H1 (cell line): ENCODE measurements at regions not wholly inside any gene's neighbourhood (a gene's known extent, or its start where the extent isn't known, plus 50 kb on each side); places are given as distances from the start of the nearest gene placed in this dataset.

ENCODE experiments used
- CTCF ChIA-PET: fragments of 300-600 bp; sonication (Branson Sonifier 250); formaldehyde crosslinking; loops from one replicate; lab custom pipeline; 2021; ENCODE audit not compliant: partially characterized antibody; lab: Charles Lee
- POLR2A ChIA-PET: fragments of 300-600 bp; sonication (Branson Sonifier 250); formaldehyde crosslinking; loops from one replicate; lab custom pipeline; 2021; ENCODE audit warnings: inconsistent platforms; ENCODE audit not compliant: partially characterized antibody; lab: Charles Lee
- DNase-seq, 2 experiments: peaks; one replicate each; pipeline versions ENCODE4 v3.0.0 to v3.0.0-alpha.2; 2010 to 2022; ENCODE audit warnings: low spot score in 2 of 2, low read depth in 1 of 2, mixed read lengths in 1 of 2
- FAIRE-seq: peaks from 2 replicates; lab custom pipeline; 2011; peaks lifted over from hg19 to GRCh38; lab: Jason Lieb, UNC
- H2AFZ ChIP-seq: 2 replicates; pipeline ENCODE4 v1.8.1; 2012; ENCODE audit warnings: low read length, inconsistent platforms
- H2AK5ac ChIP-seq: 2 replicates; pipeline ENCODE4 v1.6.1; 2013; ENCODE audit warnings: low read depth, low read length
- H2BK120ac ChIP-seq: replicated peaks from 2 replicates; pipeline ENCODE3; 2013; ENCODE audit warnings: low read depth, low read length, inconsistent platforms
- H2BK12ac ChIP-seq: 2 replicates; pipeline ENCODE4 v1.6.1; 2013; ENCODE audit warnings: low read depth, low read length
- H2BK15ac ChIP-seq: 2 replicates; pipeline ENCODE4 v1.6.1; 2013; ENCODE audit warnings: low read length
- H2BK20ac ChIP-seq: 2 replicates; pipeline ENCODE4 v1.6.1; 2013; ENCODE audit warnings: low read length
- H2BK5ac ChIP-seq: 2 replicates; pipeline ENCODE4 v1.6.1; 2013; ENCODE audit warnings: low read depth, low read length
- H3K14ac ChIP-seq: 2 replicates; pipeline ENCODE4 v1.6.1; 2013; ENCODE audit warnings: inconsistent platforms; ENCODE audit not compliant: insufficient read length
- H3K18ac ChIP-seq: 2 replicates; pipeline ENCODE4 v1.6.1; 2013; ENCODE audit warnings: low read length; ENCODE audit errors: extremely low read depth
- H3K23ac ChIP-seq: 2 replicates; pipeline ENCODE4 v1.6.1; 2013; ENCODE audit warnings: inconsistent platforms; ENCODE audit not compliant: insufficient read length
- H3K23me2 ChIP-seq: 2 replicates; pipeline ENCODE4 v1.6.1; 2013; ENCODE audit warnings: low read depth, low read length
- H3K27ac ChIP-seq: 2 replicates; pipeline ENCODE4 v1.6.1; 2011; ENCODE audit warnings: low read depth, low read length, inconsistent platforms
- H3K27me3 ChIP-seq, 4 experiments: replicated peaks in 1 of 4; 1 replicate in 1 of 4; 2 replicates in 3 of 4; pipeline versions ENCODE4 v1.6.1 to v1.8.1; 2011 to 2013; ENCODE audit warnings: low read length in 3 of 4, mild to moderate bottlenecking in 3 of 4, inconsistent platforms in 2 of 4, mixed read lengths in 2 of 4, moderate library complexity in 1 of 4; ENCODE audit not compliant: control insufficient read depth in 3 of 4, insufficient read depth in 3 of 4; ENCODE audit errors: extremely low read depth in 1 of 4
- H3K36me3 ChIP-seq, 4 experiments: 2 replicates each; pipeline versions ENCODE4 v1.6.1 to v1.8.1; 2011 to 2013; ENCODE audit warnings: mild to moderate bottlenecking in 4 of 4, low read length in 3 of 4, moderate library complexity in 2 of 4, control low read depth in 1 of 4, inconsistent platforms in 1 of 4; ENCODE audit not compliant: insufficient read depth in 4 of 4, control insufficient read depth in 2 of 4
- H3K4ac ChIP-seq: replicated peaks from 2 replicates; pipeline ENCODE3; 2013; ENCODE audit warnings: low read length, low read depth, mixed read lengths, inconsistent platforms; ENCODE audit not compliant: insufficient read length
- H3K4me1 ChIP-seq, 4 experiments: replicated peaks in 1 of 4; 1 replicate in 1 of 4; 2 replicates in 3 of 4; pipeline versions ENCODE4 v1.6.1 to v1.8.1; 2011 to 2013; ENCODE audit warnings: low read length in 3 of 4, inconsistent platforms in 2 of 4, mixed read lengths in 1 of 4; ENCODE audit not compliant: insufficient read depth in 4 of 4, control insufficient read depth in 3 of 4
- H3K4me2 ChIP-seq, 2 experiments: 2 replicates each; pipeline versions ENCODE4 v1.6.1 to v1.8.1; 2011 to 2013; ENCODE audit warnings: low read depth in 2 of 2, low read length in 2 of 2, control low read depth in 1 of 2, inconsistent platforms in 1 of 2, mild to moderate bottlenecking in 1 of 2; ENCODE audit not compliant: insufficient read depth in 1 of 2
- H3K4me3 ChIP-seq, 4 experiments: fragments of 200-600, 300-600 bp in 1 of 4; sonication (generic), shearing (Covaris generic), sonication (Bioruptor Twin) in 1 of 4; 2 replicates each; pipeline versions ENCODE4 v1.5.1 to v1.8.1; 2011 to 2016; ENCODE audit warnings: low read length in 4 of 4, low read depth in 3 of 4, control low read depth in 2 of 4, inconsistent platforms in 2 of 4, mild to moderate bottlenecking in 2 of 4, mixed read lengths in 1 of 4, moderate library complexity in 1 of 4; ENCODE audit not compliant: insufficient read depth in 2 of 4; ENCODE audit errors: extremely low read depth in 1 of 4
- H3K56ac ChIP-seq: replicated peaks from 2 replicates; pipeline ENCODE3; 2013; ENCODE audit warnings: low read depth, mild to moderate bottlenecking, mixed read lengths, low read length, inconsistent platforms; ENCODE audit not compliant: insufficient read length
- H3K79me1 ChIP-seq: 2 replicates; pipeline ENCODE4 v1.6.1; 2013; ENCODE audit warnings: low read depth, low read length, control low read depth
- H3K79me2 ChIP-seq, 2 experiments: 2 replicates each; pipeline versions ENCODE4 v1.6.1 to v1.8.1; 2012 to 2013; ENCODE audit warnings: low read length in 2 of 2, mild to moderate bottlenecking in 2 of 2, inconsistent platforms in 1 of 2; ENCODE audit not compliant: insufficient read depth in 2 of 2, control insufficient read depth in 1 of 2
- H3K9ac ChIP-seq, 4 experiments: replicated peaks in 1 of 4; 1 replicate in 1 of 4; 2 replicates in 3 of 4; pipeline versions ENCODE4 v1.6.1 to v1.8.1; 2011 to 2013; ENCODE audit warnings: low read depth in 3 of 4, low read length in 3 of 4, control low read depth in 2 of 4, mild to moderate bottlenecking in 2 of 4, moderate library complexity in 2 of 4, inconsistent platforms in 1 of 4; ENCODE audit errors: extremely low read depth in 1 of 4
- H3K9me3 ChIP-seq, 2 experiments: 2 replicates each; pipeline versions ENCODE4 v1.6.1 to v1.8.1; 2012 to 2013; ENCODE audit warnings: mild to moderate bottlenecking in 2 of 2, moderate library complexity in 2 of 2, control low read depth in 1 of 2, inconsistent platforms in 1 of 2, low read depth in 1 of 2, low read length in 1 of 2, mixed read lengths in 1 of 2; ENCODE audit not compliant: insufficient read depth in 2 of 2
- H4K20me1 ChIP-seq, 2 experiments: replicated peaks in 1 of 2; 2 replicates each; pipeline versions ENCODE3 to v1.8.1; 2011 to 2013; ENCODE audit warnings: inconsistent platforms in 2 of 2, low read length in 2 of 2, mild to moderate bottlenecking in 1 of 2; ENCODE audit not compliant: insufficient read depth in 2 of 2, control insufficient read depth in 1 of 2
- H4K5ac ChIP-seq: 2 replicates; pipeline ENCODE4 v1.6.1; 2013; ENCODE audit warnings: low read length, low read depth, mixed read lengths, inconsistent platforms; ENCODE audit not compliant: insufficient read length
- H4K8ac ChIP-seq: 2 replicates; pipeline ENCODE4 v1.8.0; 2013; ENCODE audit warnings: mild to moderate bottlenecking, moderate library complexity, low read length, inconsistent platforms; ENCODE audit not compliant: insufficient read depth; ENCODE audit errors: extremely low read depth
- H4K91ac ChIP-seq: replicated peaks from 2 replicates; pipeline ENCODE3; 2013; ENCODE audit warnings: low read length, mixed read lengths, inconsistent platforms; ENCODE audit not compliant: insufficient read length
- CBX5 ChIP-seq: fragments of 300-800, 300-1000 bp; sonication (generic); IDR thresholded peaks from 2 replicates; pipeline ENCODE4 v1.7.1; 2016; ENCODE audit warnings: antibody characterized with exemption, low read length, low read depth
- CTBP2 ChIP-seq: IDR thresholded peaks from 2 replicates; pipeline ENCODE4 v1.7.0; 2011; ENCODE audit warnings: borderline replicate concordance, mild to moderate bottlenecking, moderate library complexity, mixed read lengths, low read length; ENCODE audit not compliant: insufficient read depth, insufficient read length
- EGR1 ChIP-seq: IDR thresholded peaks from 2 replicates; pipeline ENCODE4 v1.6.1; 2011; ENCODE audit warnings: low read depth, low read length, borderline replicate concordance
- EZH2 ChIP-seq: fragments of 200-600 bp; sonication (generic); IDR thresholded peaks from 2 replicates; pipeline ENCODE4 v1.7.1; 2012; ENCODE audit warnings: low read depth, mild to moderate bottlenecking, moderate library complexity, low read length, inconsistent platforms; ENCODE audit not compliant: severe bottlenecking
- GABPA ChIP-seq: IDR thresholded peaks from 2 replicates; pipeline ENCODE4 v1.6.1; 2011; ENCODE audit warnings: mild to moderate bottlenecking, low read length, moderate library complexity, borderline replicate concordance; ENCODE audit not compliant: insufficient read depth
- JUND ChIP-seq: IDR thresholded peaks from 2 replicates; pipeline ENCODE4 v1.6.1; 2011; ENCODE audit warnings: mild to moderate bottlenecking, improper control_type of control experiment, low read length
- KDM4A ChIP-seq: IDR thresholded peaks from one replicate; pipeline ENCODE4 v1.7.1; 2012; ENCODE audit warnings: low read depth, mild to moderate bottlenecking, moderate library complexity, low read length, inconsistent platforms; ENCODE audit not compliant: severe bottlenecking
- MAFK ChIP-seq: IDR thresholded peaks from 2 replicates; pipeline ENCODE4 v1.6.1; 2012; ENCODE audit warnings: low read depth, mild to moderate bottlenecking, improper control_type of control experiment, low read length
- NRF1 ChIP-seq: IDR thresholded peaks from 2 replicates; pipeline ENCODE4 v1.6.1; 2011; ENCODE audit warnings: mild to moderate bottlenecking, low read depth, low read length, improper control_type of control experiment
- POLR2AphosphoS5 ChIP-seq: IDR thresholded peaks from 2 replicates; pipeline ENCODE4 v1.6.1; 2011; ENCODE audit warnings: low read depth, low read length
- RAD21 ChIP-seq, 2 experiments: IDR thresholded peaks in 1 of 2; conservative IDR thresholded peaks in 1 of 2; 2 replicates each; pipeline ENCODE4 v1.6.1; 2011; ENCODE audit warnings: low read depth in 2 of 2, low read length in 2 of 2, improper control_type of control experiment in 1 of 2, inconsistent platforms in 1 of 2, mild to moderate bottlenecking in 1 of 2, moderate library complexity in 1 of 2
- SAP30 ChIP-seq: fragments of 300-600 bp; sonication (generic); IDR thresholded peaks from 2 replicates; pipeline ENCODE4 v1.7.1; 2012; ENCODE audit warnings: low read length, moderate library complexity, mild to moderate bottlenecking, inconsistent platforms; ENCODE audit not compliant: insufficient read depth, insufficient replicate concordance
- WGBS, 2 experiments: shearing (Covaris generic) in 1 of 2; methylation state at CpG; one replicate each; pipeline versions ENCODE4 v1.1.6 to v1.1.7; 2013 to 2015; ENCODE audit warnings: low lambda C conversion rate in 2 of 2, mixed read lengths in 2 of 2, inconsistent platforms in 1 of 2, low coverage in 1 of 2, missing lambda C conversion rate in 1 of 2; ENCODE audit not compliant: insufficient replicate concordance in 2 of 2, insufficient coverage in 1 of 2, insufficient read length in 1 of 2; ENCODE audit errors: extremely low coverage in 1 of 2, missing lambda C conversion rate in 1 of 2; 5-methylcytosine and 5-hydroxymethylcytosine counted together
- TF ChIP-seq, protein P1 (sequence below): IDR thresholded peaks from 2 replicates; pipeline ENCODE4 v1.6.1; 2011; ENCODE audit warnings: low read length, improper control_type of control experiment

DNA sequence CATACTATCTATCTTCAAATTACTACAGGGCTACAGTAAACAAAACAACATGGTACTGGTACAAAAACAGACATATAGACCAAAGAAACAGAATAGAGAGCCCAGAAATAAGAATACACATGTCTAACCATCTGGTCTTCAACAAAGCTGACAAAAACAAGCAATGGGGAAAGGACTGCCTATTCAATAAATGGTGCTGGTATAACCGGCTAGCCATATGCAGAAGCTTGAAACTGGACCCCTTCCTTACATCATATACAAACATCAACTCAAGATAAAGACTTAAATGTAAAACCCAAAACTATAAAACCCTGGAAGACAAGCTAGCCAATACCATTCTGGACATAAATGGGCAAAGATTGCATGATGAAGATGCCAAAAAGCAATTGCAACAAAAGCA lies 1143.7 kb downstream of the DNAJB9 start:
- no peak for FAIRE-seq
- ChIA-PET CTCF (no interaction called here), POLR2A (no interaction called here)

More for the DNA sequence above, 1143.7 kb downstream of the DNAJB9 start:
- whole genome bisulfite sequencing, 2 experiments: 84% methylated on average over 1 of the region's 1 CpG; no CpG with 5 or more reads in 1 of the 2 experiments
- Histone ChIP-seq H3K18ac (no peak overlapping the region), H4K8ac (no peak overlapping the region), H3K23ac (no peak overlapping the region), H3K4me1 (no peaks in the 10 kb centered on the region), H3K23me2 (no peaks in the 10 kb centered on the region), H2AK5ac (no peak overlapping the region), H2BK20ac (no peak overlapping the region), H3K79me2 (no peaks in the 10 kb centered on the region), H4K5ac (no peak overlapping the region), H3K27ac (no peak overlapping the region), H4K20me1 (no peaks in the 10 kb centered on the region), H2AFZ (no peak overlapping the region), H3K9me3 (no peaks in the 10 kb centered on the region), H2BK120ac (no peak overlapping the region), H3K27me3 (no peaks in the 10 kb centered on the region), H3K56ac (no peak overlapping the region), H3K14ac (no peak overlapping the region), H3K9ac (no peak overlapping the region), H2BK15ac (no peak overlapping the region), H3K4ac (no peak overlapping the region), H3K4me3 (no peak overlapping the region), H4K91ac (no peak overlapping the region), H2BK5ac (no peak overlapping the region), H2BK12ac (no peak overlapping the region), H3K36me3 (no peaks in the 10 kb centered on the region), H3K4me2 (no peak overlapping the region), H3K79me1 (no peaks in the 10 kb centered on the region)
- no peak for DNase-seq
- TF ChIP-seq EGR1 (no peak), MAFK (no peak), EZH2 (no peak), RAD21 (IDR thresholded peaks at IDR 0.05 in 1 of 2, conservative IDR thresholded peaks at IDR 0.05 in 1 of 2; ENCODE audit: low read depth in 2 of 2, low read length in 2 of 2) (no peak), KDM4A (no peak), JUND (no peak), SAP30 (no peak), CBX5 (no peak), NRF1 (no peak), GABPA (no peak), CTBP2 (no peak), POLR2AphosphoS5 (no peak)
- TF ChIP-seq, protein P1, sequence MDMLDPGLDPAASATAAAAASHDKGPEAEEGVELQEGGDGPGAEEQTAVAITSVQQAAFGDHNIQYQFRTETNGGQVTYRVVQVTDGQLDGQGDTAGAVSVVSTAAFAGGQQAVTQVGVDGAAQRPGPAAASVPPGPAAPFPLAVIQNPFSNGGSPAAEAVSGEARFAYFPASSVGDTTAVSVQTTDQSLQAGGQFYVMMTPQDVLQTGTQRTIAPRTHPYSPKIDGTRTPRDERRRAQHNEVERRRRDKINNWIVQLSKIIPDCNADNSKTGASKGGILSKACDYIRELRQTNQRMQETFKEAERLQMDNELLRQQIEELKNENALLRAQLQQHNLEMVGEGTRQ: no peak
